Erythroblast (primary cell): ENCODE measurements at regions not wholly inside any gene's neighbourhood (a gene's known extent, or its start where the extent isn't known, plus 50 kb on each side); places are given as distances from the start of the nearest gene placed in this dataset.

Experiments used
- GATA1 ChIP-seq: IDR thresholded peaks from 2 replicates; pipeline ENCODE4 v1.6.1; 2011; ENCODE audit warnings: low read depth, mild to moderate bottlenecking, control low read depth, low read length, moderate library complexity
- POLR2A ChIP-seq: IDR thresholded peaks from 2 replicates; pipeline ENCODE4 v1.6.1; 2011; ENCODE audit warnings: mild to moderate bottlenecking, low read length

DNA sequence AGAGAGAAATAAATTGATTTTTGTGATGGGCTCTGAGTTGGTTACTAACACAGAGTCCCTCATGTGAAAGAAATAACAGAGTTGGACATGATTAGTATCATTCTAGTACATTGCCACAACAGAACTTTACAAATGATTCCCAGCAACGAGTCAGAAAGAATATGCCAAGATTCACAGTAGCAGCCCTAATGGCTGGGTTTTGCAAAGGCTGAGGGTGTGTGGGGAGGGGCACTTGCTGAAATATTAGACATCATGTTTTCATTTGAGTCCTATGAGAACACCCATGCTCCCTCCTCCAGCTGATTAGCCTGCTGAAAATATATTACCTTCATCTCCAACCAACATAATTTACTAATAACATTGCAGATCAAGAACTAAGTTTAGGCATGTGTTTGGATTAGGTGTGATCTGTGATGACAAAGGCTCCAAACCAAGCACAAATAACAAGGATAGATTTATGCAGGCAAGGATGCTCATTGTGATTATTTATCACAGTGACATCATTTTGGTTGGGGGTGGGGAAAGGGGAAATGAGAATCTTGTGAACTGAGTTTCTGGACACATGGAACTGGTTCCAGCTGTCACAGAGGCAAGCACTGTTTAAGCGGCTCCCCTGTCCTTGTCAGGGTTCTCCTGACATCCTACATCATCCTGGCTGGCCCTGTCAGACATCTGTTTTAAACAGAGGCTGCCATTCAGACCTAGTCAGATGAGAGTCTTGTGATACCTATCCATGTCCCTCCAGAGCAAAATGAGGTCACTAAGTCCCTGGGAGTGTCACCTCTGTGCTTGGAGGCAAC is 205.8 kb upstream of the NCKAP5 start:
- TF ChIP-seq POLR2A (no peak), GATA1 (no peak)
